Astrocyte of the cerebellum (primary cell): ENCODE measurements at regions not wholly inside any gene's neighbourhood (a gene's known extent, or its start where the extent isn't known, plus 50 kb on each side); places are given as distances from the start of the nearest gene placed in this dataset.

Experiments
- DNase-seq: peaks from one replicate; pipeline ENCODE4 v3.0.0-alpha.2; 2011; ENCODE audit warnings: low read depth
- H3K4me3 ChIP-seq: 2 replicates; pipeline ENCODE4 v1.5.1; 2011; ENCODE audit warnings: mild to moderate bottlenecking, low read depth, low read length, moderate library complexity
- CTCF ChIP-seq: IDR thresholded peaks from 2 replicates; pipeline ENCODE4 v1.5.1; 2012; ENCODE audit warnings: low read length, low read depth, moderate library complexity, mild to moderate bottlenecking; ENCODE audit errors: missing control alignments
- in situ Hi-C: cut with HindIII; loops from 2 replicates; pipeline ENCODE4 v1.10.0; 2017; ENCODE audit warnings: low sequenced_read_pairs

GRCh38 chr9:16103620-16104397 is 551.0 kb downstream of the CCDC171 start:
- no peak overlapping the region for H3K4me3 ChIP-seq
- no peak for TF ChIP-seq CTCF
- peak; percentile 66 for DNase-seq
- in situ Hi-C loops = loop anchor here (5.0 kb wide), 1 partner anchor 103 kb away; no protein-coding TSS in a partner anchor

GRCh38 chr9:16105168-16106020 is 552.6 kb downstream of the CCDC171 start:
- H3K4me3 ChIP-seq = no peak overlapping the region
- no peak for TF ChIP-seq CTCF
- in situ Hi-C loops = no loop called here
- peak; percentile 84 for DNase-seq

GRCh38 chr9:16106021-16106571 is 553.3 kb downstream of the CCDC171 start:
- DNase-seq = no peak
- in situ Hi-C loops = no loop called here
- TF ChIP-seq CTCF = no peak
- no peak overlapping the region for H3K4me3 ChIP-seq

- no peak overlapping the region for H3K4me3 ChIP-seq
- TF ChIP-seq CTCF = no peak
- in situ Hi-C loops = no loop called here
- no peak for DNase-seq
These were observed 559.3 kb downstream of the CCDC171 start for GRCh38 chr9:16112116-16112515.

DNA sequence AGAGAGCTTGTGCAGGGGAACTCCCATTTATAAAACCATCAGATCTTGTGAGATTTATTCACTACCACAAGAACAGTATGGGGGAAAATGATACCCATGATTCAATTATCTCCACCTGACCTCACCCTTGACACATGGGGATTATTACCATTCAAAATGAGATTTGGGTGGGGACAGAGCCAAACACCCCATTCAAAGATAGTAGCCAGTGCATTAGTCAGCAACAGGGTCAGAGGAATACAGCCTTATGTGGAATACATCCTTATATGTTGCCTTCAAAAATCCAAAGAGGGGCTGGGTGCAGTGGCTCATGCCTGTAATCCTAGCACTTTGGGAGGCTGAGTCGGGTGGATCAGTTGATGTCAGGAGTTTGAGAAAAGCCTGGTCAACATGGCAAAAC is 563.2 kb downstream of the CCDC171 start:
- in situ Hi-C loops = no loop called here
- no peak overlapping the region for H3K4me3 ChIP-seq
- no peak for TF ChIP-seq CTCF
- DNase-seq = no peak

DNA sequence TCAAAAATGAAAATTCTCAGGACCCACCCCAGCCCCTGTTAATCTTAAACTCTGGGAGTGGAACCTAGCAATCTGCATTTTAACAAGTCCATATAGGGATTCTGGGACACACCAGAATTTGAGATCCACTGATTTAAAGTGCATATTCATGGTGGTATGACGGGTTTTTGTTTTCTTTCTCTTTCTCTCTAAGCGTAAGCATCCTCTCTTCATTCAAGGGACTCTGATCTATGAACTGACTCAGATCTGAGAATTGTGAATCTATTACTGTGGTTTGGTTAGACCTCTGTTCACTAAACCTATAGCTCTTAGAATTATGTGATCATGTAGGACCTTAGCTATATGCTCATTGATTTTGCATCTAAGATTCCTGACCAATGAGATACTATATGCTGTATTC is 565.2 kb downstream of the CCDC171 start:
- TF ChIP-seq CTCF = no peak
- in situ Hi-C loops = no loop called here
- DNase-seq = no peak
- H3K4me3 ChIP-seq = no peak overlapping the region
